ENCODE measurements at regions not wholly inside any gene's neighbourhood (a gene's known extent, or its start where the extent isn't known, plus 50 kb on each side); places are given as distances from the start of the nearest gene placed in this dataset.

- 56 to 61% methylated on average over 3 of the region's 3 CpGs for WGBS, 2 donors
- Histone ChIP-seq H3K27ac (no peak overlapping the region), H3K36me3 (no peaks in the 10 kb centered on the region), H3K27me3 (no peaks in the 10 kb centered on the region), H3K4me1 (no peaks in the 10 kb centered on the region), H3K9me3 (no peaks in the 10 kb centered on the region), H3K4me3 (no peak overlapping the region)
- DNase-seq (no peak), ATAC-seq (ENCODE audit: low FRiP score in 2 of 2) (no peak)
- TF ChIP-seq EP300 (IDR thresholded peaks at IDR 0.05) (no peak), POLR2AphosphoS5 (IDR thresholded peaks at IDR 0.05) (no peak), POLR2A (IDR thresholded peaks at IDR 0.05) (no peak), CTCF (IDR thresholded peaks at IDR 0.05) (no peak)
Observed at GRCh38 chr3:59531066-59531745, 481.4 kb upstream of the CFAP20DC start.

DNA sequence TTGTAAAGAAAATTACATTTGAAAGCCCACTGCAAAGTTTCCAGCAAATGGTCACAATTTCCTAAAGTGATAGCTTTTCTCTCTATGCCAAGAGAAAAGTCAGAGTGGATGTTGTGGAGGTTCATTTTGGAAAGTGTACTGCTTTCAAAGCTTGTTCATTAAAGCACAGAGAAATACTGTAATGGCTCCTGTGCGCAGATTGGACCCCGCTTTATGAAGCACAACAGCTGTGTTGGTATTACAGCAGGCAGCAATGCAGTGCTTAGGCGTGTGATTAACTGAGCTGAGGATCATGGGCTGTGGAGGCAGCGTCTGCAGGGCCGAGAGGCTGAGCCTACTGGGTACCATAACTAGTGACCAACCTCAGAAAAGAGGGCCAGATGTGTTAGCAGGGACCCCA lies 478.4 kb upstream of the CFAP20DC start:
- ATAC-seq (ENCODE audit: low FRiP score in 2 of 2), result no peak
- WGBS, 2 donors, result 89 to 91% methylated on average over 5 of the region's 5 CpGs
- TF ChIP-seq EP300 (IDR thresholded peaks at IDR 0.05) (no peak), CTCF (IDR thresholded peaks at IDR 0.05) (no peak), POLR2AphosphoS5 (IDR thresholded peaks at IDR 0.05) (no peak), POLR2A (IDR thresholded peaks at IDR 0.05) (no peak)
- H3K4me3 ChIP-seq, result no peak overlapping the region
- no peaks in the 10 kb centered on the region for H3K27me3 ChIP-seq
- H3K4me1 ChIP-seq, result no peaks in the 10 kb centered on the region
- H3K27ac ChIP-seq, result no peak overlapping the region
- no peaks in the 10 kb centered on the region for H3K9me3 ChIP-seq
- H3K36me3 ChIP-seq, result no peaks in the 10 kb centered on the region
- no peak for DNase-seq

DNA sequence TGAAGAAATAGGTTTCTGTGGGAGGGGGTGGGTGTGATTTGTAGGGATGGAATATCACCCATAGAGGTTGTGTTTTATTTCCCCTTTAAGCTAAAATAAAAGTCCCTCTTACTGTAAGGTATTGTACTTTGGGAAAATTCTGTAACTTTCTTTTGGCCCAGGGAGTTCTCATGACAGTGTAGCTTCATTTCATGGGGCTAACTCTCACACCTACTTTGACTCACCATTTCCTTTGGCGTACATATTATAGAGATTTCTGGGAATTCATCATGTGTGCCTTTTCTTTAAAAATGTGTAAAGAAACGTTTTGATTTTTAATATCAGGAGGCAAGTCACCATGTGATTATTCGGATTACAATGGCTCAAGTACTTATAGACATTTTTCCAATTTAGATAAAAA lies 477.7 kb upstream of the CFAP20DC start:
- Histone ChIP-seq H3K36me3 (no peaks in the 10 kb centered on the region), H3K9me3 (no peaks in the 10 kb centered on the region), H3K27ac (no peak overlapping the region), H3K4me3 (no peak overlapping the region), H3K4me1 (no peaks in the 10 kb centered on the region), H3K27me3 (no peaks in the 10 kb centered on the region)
- no peak for ATAC-seq (ENCODE audit: low FRiP score in 2 of 2)
- TF ChIP-seq POLR2AphosphoS5 (IDR thresholded peaks at IDR 0.05), result no peak
- no peak for TF ChIP-seq POLR2A (IDR thresholded peaks at IDR 0.05)
- no peak for TF ChIP-seq CTCF (IDR thresholded peaks at IDR 0.05)
- TF ChIP-seq EP300 (IDR thresholded peaks at IDR 0.05), result no peak
- no peak for DNase-seq
- WGBS, 2 donors, result 78 to 79% methylated on average over 3 of the region's 3 CpGs

- DNase-seq (no peak), ATAC-seq (ENCODE audit: low FRiP score in 2 of 2) (no peak)
- no peaks in the 10 kb centered on the region for H3K4me1 ChIP-seq
- no peak overlapping the region for H3K27ac ChIP-seq
- H3K27me3 ChIP-seq, result no peaks in the 10 kb centered on the region
- H3K9me3 ChIP-seq, result no peaks in the 10 kb centered on the region
- no peak overlapping the region for H3K4me3 ChIP-seq
- TF ChIP-seq POLR2AphosphoS5 (IDR thresholded peaks at IDR 0.05) (no peak), EP300 (IDR thresholded peaks at IDR 0.05) (no peak), POLR2A (IDR thresholded peaks at IDR 0.05) (no peak), CTCF (IDR thresholded peaks at IDR 0.05) (no peak)
- no peaks in the 10 kb centered on the region for H3K36me3 ChIP-seq
Observed at GRCh38 chr3:59526999-59527398, 477.2 kb upstream of the CFAP20DC start.

- Histone ChIP-seq H3K4me1 (no peaks in the 10 kb centered on the region), H3K27ac (no peak overlapping the region), H3K36me3 (no peaks in the 10 kb centered on the region), H3K27me3 (no peaks in the 10 kb centered on the region), H3K9me3 (no peaks in the 10 kb centered on the region), H3K4me3 (no peak overlapping the region)
- no peak for TF ChIP-seq CTCF (IDR thresholded peaks at IDR 0.05)
- no peak for TF ChIP-seq EP300 (IDR thresholded peaks at IDR 0.05)
- no peak for TF ChIP-seq POLR2A (IDR thresholded peaks at IDR 0.05)
- TF ChIP-seq POLR2AphosphoS5 (IDR thresholded peaks at IDR 0.05), result no peak
- 77 to 85% methylated on average over 2 of the region's 2 CpGs for WGBS, 2 donors
- DNase-seq, result no peak
- ATAC-seq (ENCODE audit: low FRiP score in 2 of 2), result no peak
Observed at GRCh38 chr3:59522550-59522949, 472.7 kb upstream of the CFAP20DC start.
